VCaP (cell line): ENCODE measurements at regions not wholly inside any gene's neighbourhood (a gene's known extent, or its start where the extent isn't known, plus 50 kb on each side); places are given as distances from the start of the nearest gene placed in this dataset.

Experiments
- H3K27ac ChIP-seq: fragments of 450-650 bp; 2 replicates; pipeline ENCODE4 v1.5.1; 2017
- TF ChIP-seq, protein P1 (sequence below): fragments of 450-650 bp; conservative IDR thresholded peaks from 2 replicates; pipeline ENCODE4 v1.5.1; 2017; ENCODE audit warnings: mild to moderate bottlenecking, moderate library complexity

DNA sequence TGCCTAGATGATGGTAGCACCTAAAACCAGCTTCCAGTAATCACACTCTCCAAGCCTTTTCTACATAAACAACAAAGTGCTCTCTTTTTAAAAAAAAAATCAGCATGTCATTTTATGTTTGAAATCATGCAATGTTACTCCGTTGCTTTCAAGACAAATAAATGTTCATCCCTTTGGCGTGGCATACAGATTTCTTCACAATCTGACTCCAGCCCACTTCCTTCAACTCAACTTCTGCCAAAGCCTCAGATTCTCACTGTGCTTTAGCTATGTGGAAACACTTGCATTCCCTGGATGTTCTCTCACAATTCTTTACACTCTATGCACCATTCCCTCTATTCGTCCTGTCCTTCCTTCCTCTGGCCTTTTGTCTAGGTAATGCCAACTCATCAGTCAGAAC, 206.3 kb upstream of the BLID start:
- TF ChIP-seq, protein P1, sequence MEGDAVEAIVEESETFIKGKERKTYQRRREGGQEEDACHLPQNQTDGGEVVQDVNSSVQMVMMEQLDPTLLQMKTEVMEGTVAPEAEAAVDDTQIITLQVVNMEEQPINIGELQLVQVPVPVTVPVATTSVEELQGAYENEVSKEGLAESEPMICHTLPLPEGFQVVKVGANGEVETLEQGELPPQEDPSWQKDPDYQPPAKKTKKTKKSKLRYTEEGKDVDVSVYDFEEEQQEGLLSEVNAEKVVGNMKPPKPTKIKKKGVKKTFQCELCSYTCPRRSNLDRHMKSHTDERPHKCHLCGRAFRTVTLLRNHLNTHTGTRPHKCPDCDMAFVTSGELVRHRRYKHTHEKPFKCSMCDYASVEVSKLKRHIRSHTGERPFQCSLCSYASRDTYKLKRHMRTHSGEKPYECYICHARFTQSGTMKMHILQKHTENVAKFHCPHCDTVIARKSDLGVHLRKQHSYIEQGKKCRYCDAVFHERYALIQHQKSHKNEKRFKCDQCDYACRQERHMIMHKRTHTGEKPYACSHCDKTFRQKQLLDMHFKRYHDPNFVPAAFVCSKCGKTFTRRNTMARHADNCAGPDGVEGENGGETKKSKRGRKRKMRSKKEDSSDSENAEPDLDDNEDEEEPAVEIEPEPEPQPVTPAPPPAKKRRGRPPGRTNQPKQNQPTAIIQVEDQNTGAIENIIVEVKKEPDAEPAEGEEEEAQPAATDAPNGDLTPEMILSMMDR, result no peak
- H3K27ac ChIP-seq, result no peak overlapping the region

DNA sequence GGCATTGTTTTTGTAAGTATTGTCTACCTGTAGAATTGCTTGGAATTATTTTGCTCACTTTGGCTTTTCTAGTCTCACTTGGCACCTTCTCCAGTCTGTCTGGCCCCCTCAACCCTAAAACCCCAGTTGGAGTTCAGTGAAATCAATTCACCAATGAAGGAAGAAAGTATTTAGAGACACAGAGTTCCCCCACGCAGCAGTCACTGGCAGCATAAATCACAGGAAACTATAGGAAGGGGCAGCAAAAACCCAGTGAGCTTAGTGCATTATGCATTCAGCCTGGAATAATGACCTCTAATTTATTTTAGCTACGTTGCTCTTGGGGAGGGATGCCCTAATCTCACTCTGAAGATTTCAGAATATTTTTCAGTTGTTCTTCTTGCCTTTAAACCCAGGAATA, 204.7 kb upstream of the BLID start:
- TF ChIP-seq, protein P1, result no peak
- no peak overlapping the region for H3K27ac ChIP-seq

DNA sequence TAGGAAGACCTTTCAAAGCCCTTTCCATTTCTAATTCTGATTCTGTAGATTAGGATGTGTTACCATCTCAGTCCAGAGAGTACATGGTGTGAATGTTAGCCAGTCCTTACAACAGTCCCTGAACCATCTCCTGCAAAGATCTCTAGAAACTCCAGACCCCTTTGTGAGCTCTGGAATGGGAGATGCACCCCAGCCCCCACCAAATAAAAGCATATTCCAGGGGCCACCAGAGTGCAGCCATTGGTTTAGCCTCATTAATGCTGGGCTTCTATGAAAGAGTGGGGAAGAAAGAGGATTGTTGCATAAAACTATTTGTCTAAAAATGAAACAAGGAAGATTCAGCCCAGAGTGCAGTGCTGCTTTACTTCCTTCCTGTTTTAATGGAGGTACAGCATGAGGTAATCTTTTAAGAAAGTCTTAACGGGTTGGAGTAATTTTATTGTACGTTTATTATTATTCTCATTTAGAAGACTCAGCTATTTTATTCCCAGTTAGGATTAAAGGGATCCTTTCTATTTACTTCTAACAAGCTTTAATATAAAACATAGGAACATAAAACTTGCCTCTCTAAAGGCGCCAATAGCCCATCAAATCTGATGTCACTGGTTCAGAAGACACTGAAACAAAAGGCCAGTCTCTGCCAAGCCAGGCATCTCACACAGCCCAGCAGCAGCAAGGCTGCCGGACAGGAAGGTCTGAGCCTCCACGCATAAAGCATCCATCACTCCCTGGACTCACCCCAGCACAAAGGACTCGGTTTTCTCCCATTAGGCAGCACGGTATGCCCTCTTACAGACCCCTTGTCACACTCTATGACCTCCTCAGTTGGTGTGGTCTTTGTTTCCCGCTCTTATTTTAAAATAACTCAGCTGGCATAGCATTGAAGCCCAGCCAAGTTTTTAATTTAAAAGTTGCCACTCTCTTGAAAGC, 203.9 kb upstream of the BLID start:
- H3K27ac ChIP-seq, result no peak overlapping the region

DNA sequence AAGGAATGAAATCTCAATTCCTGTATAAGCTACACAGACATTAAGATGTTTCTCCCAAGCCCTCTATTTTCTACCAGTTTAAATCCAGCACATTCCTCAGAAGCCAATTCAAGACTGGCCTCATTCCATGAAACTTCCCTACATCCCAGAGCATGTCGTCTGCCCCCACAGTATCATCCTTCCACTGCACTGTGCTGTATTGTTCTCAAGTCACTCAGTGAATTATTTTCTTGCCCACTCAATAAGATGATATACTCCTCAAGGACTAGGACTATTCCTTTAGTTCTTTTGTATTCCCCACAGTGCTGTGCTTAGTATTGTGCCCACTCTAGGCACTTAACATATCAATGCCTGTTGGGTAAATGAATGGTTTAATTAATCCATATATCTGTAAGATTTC, 203.1 kb upstream of the BLID start:
- TF ChIP-seq, protein P1, result no peak
- no peak overlapping the region for H3K27ac ChIP-seq

More for the DNA sequence above, 203.9 kb upstream of the BLID start:
- TF ChIP-seq, protein P1, result no peak

DNA sequence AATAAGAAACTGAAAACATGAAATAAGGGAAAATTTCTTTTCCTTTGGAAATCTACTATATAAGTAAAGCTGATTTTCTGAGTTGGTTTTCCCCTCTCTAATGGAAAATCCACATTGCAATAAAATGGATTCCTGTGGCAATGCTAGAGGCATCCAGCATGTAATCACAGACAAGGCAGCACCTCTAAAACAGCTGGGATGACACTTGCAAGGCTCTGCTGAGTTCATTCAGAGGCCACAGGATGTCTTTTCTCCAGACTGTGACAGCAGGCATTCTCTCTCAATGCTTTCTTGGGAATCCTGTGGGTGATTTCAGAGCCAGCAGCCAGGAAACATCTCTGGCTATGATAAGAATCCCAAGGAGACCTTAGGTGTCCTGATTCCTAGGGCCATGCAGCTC, 201.3 kb upstream of the BLID start:
- TF ChIP-seq, protein P1, result no peak
- no peak overlapping the region for H3K27ac ChIP-seq

DNA sequence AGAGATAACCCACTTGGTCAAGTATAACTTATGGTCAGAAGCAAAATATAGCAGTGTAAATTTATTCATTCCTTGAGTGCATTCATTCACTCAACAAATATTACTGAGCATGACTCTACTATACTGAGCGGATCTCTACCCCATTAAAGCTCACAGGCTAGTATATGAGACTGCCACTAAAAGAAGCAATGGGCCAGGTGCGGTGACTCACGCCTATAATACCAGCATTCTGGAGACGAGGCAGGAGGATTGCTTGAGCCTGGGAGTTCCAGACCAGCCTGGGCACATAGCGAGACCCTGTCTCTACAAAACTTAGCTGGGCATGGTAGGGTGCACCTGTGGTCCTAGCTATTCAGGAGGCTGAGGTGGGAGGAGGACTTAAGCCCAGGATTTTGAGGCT, 197.6 kb upstream of the BLID start:
- H3K27ac ChIP-seq, result no peak overlapping the region
- TF ChIP-seq, protein P1, result no peak

DNA sequence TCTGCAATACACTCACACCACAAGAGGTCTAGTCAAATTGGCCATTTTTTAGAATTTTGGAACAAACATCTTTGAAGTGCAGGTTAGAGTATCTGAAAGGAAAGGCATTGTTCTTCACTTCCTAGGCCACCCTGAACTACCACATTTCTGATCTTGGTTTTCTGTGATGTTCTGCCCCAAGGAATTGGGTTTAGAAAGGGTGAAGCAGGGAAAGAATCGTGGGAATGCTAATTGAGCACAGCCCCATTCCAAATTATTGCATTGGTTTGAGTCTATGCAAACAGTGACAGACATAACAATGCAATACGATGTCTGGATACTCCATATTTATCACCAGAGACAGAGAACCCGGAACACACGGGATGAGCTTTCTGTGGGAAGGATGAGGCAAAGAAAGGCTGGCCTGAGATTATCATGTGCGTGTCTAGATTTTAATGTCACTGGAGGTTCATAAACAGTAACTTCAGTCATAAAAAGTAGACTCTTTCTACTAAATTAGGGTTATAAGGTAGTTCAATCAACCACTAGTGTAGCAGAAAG, 195.3 kb upstream of the BLID start:
- no peak overlapping the region for H3K27ac ChIP-seq
- TF ChIP-seq, protein P1, result no peak
